ENCODE measurements at regions not wholly inside any gene's neighbourhood (a gene's known extent, or its start where the extent isn't known, plus 50 kb on each side); places are given as distances from the start of the nearest gene placed in this dataset.

GRCh38 chr12:89965993-89966392 lies 257.4 kb upstream of the ATP2B1 start:
- TF ChIP-seq CTCF (IDR thresholded peaks at IDR 0.05): no peak
- no peak for TF ChIP-seq POLR2A (IDR thresholded peaks at IDR 0.05)
